ENCODE measurements at regions not wholly inside any gene's neighbourhood (a gene's known extent, or its start where the extent isn't known, plus 50 kb on each side); places are given as distances from the start of the nearest gene placed in this dataset.

DNA sequence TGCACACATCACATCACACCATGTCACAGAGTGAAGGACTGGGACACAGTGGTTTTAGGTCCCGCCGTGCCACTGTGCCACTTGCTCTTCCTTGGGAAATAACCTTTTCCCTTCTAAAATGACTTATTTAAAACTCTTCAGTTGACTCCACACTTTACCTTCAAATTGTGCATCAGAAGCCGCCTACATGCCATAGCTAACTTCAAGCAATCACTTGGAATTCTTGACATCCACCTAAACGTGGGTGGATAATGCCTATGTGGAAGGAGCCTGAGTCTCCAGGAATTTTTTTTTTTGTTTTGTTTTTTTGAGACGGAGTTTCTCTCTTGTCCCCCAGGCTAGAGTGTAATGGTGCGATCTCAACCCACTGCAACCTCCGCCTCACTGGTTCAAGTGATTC, 777.4 kb upstream of the TENM3 start:
- no peaks in the 10 kb centered on the region for H3K4me1 ChIP-seq (ENCODE audit: insufficient read depth, low read length)
- Mint-ChIP-seq H3K9me3 (peaks cover 6 to 20% (median 9%) of the 10 kb centered on the region in 5 donors), H3K4me3 (no peak overlapping the region), H3K27me3 (no peaks in the 10 kb centered on the region), H3K27ac (no peak overlapping the region), H3K36me3 (peaks cover 0 to 2% (median 0%) of the 10 kb centered on the region in 3 donors), H3K4me1 (no peaks in the 10 kb centered on the region)
- CTCF ChIA-PET = no interaction called here
- no peak overlapping the region for H3K27ac ChIP-seq (ENCODE audit: low read depth, low read length)
- POLR2A ChIA-PET = no interaction called here
- DNase-seq = no peak
- no peak overlapping the region for H3K4me3 ChIP-seq (ENCODE audit: low read length)
- H3K27me3 ChIP-seq (ENCODE audit: insufficient read depth, low read length, poor library complexity, severe bottlenecking) = no peaks in the 10 kb centered on the region
- H3K36me3 ChIP-seq (ENCODE audit: insufficient read depth, low read length) = no peaks in the 10 kb centered on the region
- H3K9me3 ChIP-seq (ENCODE audit: low read length) = no peaks in the 10 kb centered on the region

GRCh38 chr4:181468451-181468850, 774.8 kb upstream of the TENM3 start:
- Mint-ChIP-seq H3K36me3 (peaks cover 0 to 2% (median 0%) of the 10 kb centered on the region in 3 donors), H3K27ac (no peak overlapping the region), H3K4me1 (no peaks in the 10 kb centered on the region), H3K4me3 (no peak overlapping the region), H3K27me3 (no peaks in the 10 kb centered on the region), H3K9me3 (peaks cover 2 to 13% (median 9%) of the 10 kb centered on the region in 5 donors)
- no peaks in the 10 kb centered on the region for H3K4me1 ChIP-seq (ENCODE audit: insufficient read depth, low read length)
- no peaks in the 10 kb centered on the region for H3K27me3 ChIP-seq (ENCODE audit: insufficient read depth, low read length, poor library complexity, severe bottlenecking)
- DNase-seq = no peak
- H3K27ac ChIP-seq (ENCODE audit: low read depth, low read length) = no peak overlapping the region
- ChIA-PET POLR2A (no interaction called here), CTCF (no interaction called here)
- no peaks in the 10 kb centered on the region for H3K9me3 ChIP-seq (ENCODE audit: low read length)
- H3K4me3 ChIP-seq (ENCODE audit: low read length) = no peak overlapping the region
- H3K36me3 ChIP-seq (ENCODE audit: insufficient read depth, low read length) = no peaks in the 10 kb centered on the region

- H3K9me3 Mint-ChIP-seq = peaks cover 2 to 13% (median 9%) of the 10 kb centered on the region in 5 donors
- Histone ChIP-seq H3K27me3 (ENCODE audit: insufficient read depth, low read length, poor library complexity, severe bottlenecking) (no peaks in the 10 kb centered on the region), H3K9me3 (ENCODE audit: low read length) (no peaks in the 10 kb centered on the region), H3K27ac (ENCODE audit: low read depth, low read length) (no peak overlapping the region), H3K36me3 (ENCODE audit: insufficient read depth, low read length) (no peaks in the 10 kb centered on the region), H3K4me3 (ENCODE audit: low read length) (no peak overlapping the region), H3K4me1 (ENCODE audit: insufficient read depth, low read length) (no peaks in the 10 kb centered on the region)
- H3K4me1 Mint-ChIP-seq = no peaks in the 10 kb centered on the region
- DNase-seq = no peak
- ChIA-PET CTCF (no interaction called here), POLR2A (no interaction called here)
- no peak overlapping the region for H3K4me3 Mint-ChIP-seq
- no peak overlapping the region for H3K27ac Mint-ChIP-seq
- H3K36me3 Mint-ChIP-seq = no peaks in the 10 kb centered on the region
- H3K27me3 Mint-ChIP-seq = no peaks in the 10 kb centered on the region
These were observed 772.9 kb upstream of the TENM3 start for GRCh38 chr4:181470306-181470705.

- no peaks in the 10 kb centered on the region for H3K36me3 Mint-ChIP-seq
- Histone ChIP-seq H3K4me1 (ENCODE audit: insufficient read depth, low read length) (no peaks in the 10 kb centered on the region), H3K27me3 (ENCODE audit: insufficient read depth, low read length, poor library complexity, severe bottlenecking) (no peaks in the 10 kb centered on the region), H3K36me3 (ENCODE audit: insufficient read depth, low read length) (no peaks in the 10 kb centered on the region), H3K27ac (ENCODE audit: low read depth, low read length) (no peak overlapping the region), H3K4me3 (ENCODE audit: low read length) (no peak overlapping the region), H3K9me3 (ENCODE audit: low read length) (no peaks in the 10 kb centered on the region)
- H3K27ac Mint-ChIP-seq = no peak overlapping the region
- no peaks in the 10 kb centered on the region for H3K27me3 Mint-ChIP-seq
- no peak for DNase-seq
- CTCF ChIA-PET = no interaction called here
- no peaks in the 10 kb centered on the region for H3K4me1 Mint-ChIP-seq
- H3K4me3 Mint-ChIP-seq = no peak overlapping the region
- peaks cover 0 to 10% (median 4%) of the 10 kb centered on the region in 5 donors for H3K9me3 Mint-ChIP-seq
- POLR2A ChIA-PET = no interaction called here
These were observed 767.8 kb upstream of the TENM3 start for GRCh38 chr4:181475359-181475758.

- Mint-ChIP-seq H3K27me3 (no peaks in the 10 kb centered on the region), H3K4me1 (no peaks in the 10 kb centered on the region), H3K36me3 (no peaks in the 10 kb centered on the region), H3K27ac (no peak overlapping the region), H3K9me3 (peaks cover 0 to 9% (median 4%) of the 10 kb centered on the region in 5 donors), H3K4me3 (no peak overlapping the region)
- no peak overlapping the region for H3K27ac ChIP-seq (ENCODE audit: low read depth, low read length)
- H3K9me3 ChIP-seq (ENCODE audit: low read length) = no peaks in the 10 kb centered on the region
- no peaks in the 10 kb centered on the region for H3K4me1 ChIP-seq (ENCODE audit: insufficient read depth, low read length)
- H3K27me3 ChIP-seq (ENCODE audit: insufficient read depth, low read length, poor library complexity, severe bottlenecking) = no peaks in the 10 kb centered on the region
- ChIA-PET CTCF (no interaction called here), POLR2A (no interaction called here)
- no peak for DNase-seq
- no peaks in the 10 kb centered on the region for H3K36me3 ChIP-seq (ENCODE audit: insufficient read depth, low read length)
- no peak overlapping the region for H3K4me3 ChIP-seq (ENCODE audit: low read length)
These were observed 767.3 kb upstream of the TENM3 start for GRCh38 chr4:181475781-181476507.

DNA sequence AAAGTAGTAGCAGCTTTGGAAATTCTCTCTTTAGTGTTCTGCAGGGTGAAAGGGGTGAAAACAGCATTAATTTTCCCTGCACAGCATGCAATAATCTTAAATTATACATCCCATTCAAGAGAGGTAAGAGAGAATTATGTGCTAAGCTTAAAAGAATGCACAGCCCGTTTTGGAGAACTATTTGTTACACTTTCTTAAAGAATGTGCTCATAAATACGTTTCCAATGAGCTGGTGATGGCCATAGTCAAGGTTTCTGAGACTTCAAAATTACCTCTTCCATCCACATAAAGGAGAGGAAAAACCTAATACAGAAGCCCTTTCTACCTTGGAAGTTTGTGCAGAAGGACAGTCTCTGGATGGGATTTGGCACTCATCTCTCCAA, 766.7 kb upstream of the TENM3 start:
- Histone ChIP-seq H3K27me3 (ENCODE audit: insufficient read depth, low read length, poor library complexity, severe bottlenecking) (no peaks in the 10 kb centered on the region), H3K4me3 (ENCODE audit: low read length) (no peak overlapping the region), H3K27ac (ENCODE audit: low read depth, low read length) (no peak overlapping the region), H3K36me3 (ENCODE audit: insufficient read depth, low read length) (no peaks in the 10 kb centered on the region), H3K9me3 (ENCODE audit: low read length) (no peaks in the 10 kb centered on the region), H3K4me1 (ENCODE audit: insufficient read depth, low read length) (no peaks in the 10 kb centered on the region)
- Mint-ChIP-seq H3K27me3 (no peaks in the 10 kb centered on the region), H3K9me3 (peaks cover 0 to 9% (median 4%) of the 10 kb centered on the region in 5 donors), H3K36me3 (no peaks in the 10 kb centered on the region), H3K4me1 (no peaks in the 10 kb centered on the region), H3K4me3 (no peak overlapping the region), H3K27ac (no peak overlapping the region)
- DNase-seq = no peak
- CTCF ChIA-PET = no interaction called here
- POLR2A ChIA-PET = no interaction called here

GRCh38 chr4:181477591-181477990, 765.6 kb upstream of the TENM3 start:
- H3K27me3 Mint-ChIP-seq = no peaks in the 10 kb centered on the region
- CTCF ChIA-PET = no interaction called here
- H3K27ac Mint-ChIP-seq = no peak overlapping the region
- Histone ChIP-seq H3K4me1 (ENCODE audit: insufficient read depth, low read length) (no peaks in the 10 kb centered on the region), H3K27me3 (ENCODE audit: insufficient read depth, low read length, poor library complexity, severe bottlenecking) (no peaks in the 10 kb centered on the region), H3K9me3 (ENCODE audit: low read length) (no peaks in the 10 kb centered on the region), H3K4me3 (ENCODE audit: low read length) (no peak overlapping the region), H3K36me3 (ENCODE audit: insufficient read depth, low read length) (no peaks in the 10 kb centered on the region), H3K27ac (ENCODE audit: low read depth, low read length) (no peak overlapping the region)
- DNase-seq = no peak
- H3K4me3 Mint-ChIP-seq = no peak overlapping the region
- H3K4me1 Mint-ChIP-seq = no peaks in the 10 kb centered on the region
- no peaks in the 10 kb centered on the region for H3K36me3 Mint-ChIP-seq
- H3K9me3 Mint-ChIP-seq = peaks cover 0 to 7% (median 3%) of the 10 kb centered on the region in 5 donors
- POLR2A ChIA-PET = no interaction called here

GRCh38 chr4:181478656-181479055, 764.5 kb upstream of the TENM3 start:
- Histone ChIP-seq H3K4me3 (ENCODE audit: low read length) (no peak overlapping the region), H3K27me3 (ENCODE audit: insufficient read depth, low read length, poor library complexity, severe bottlenecking) (no peaks in the 10 kb centered on the region), H3K9me3 (ENCODE audit: low read length) (no peaks in the 10 kb centered on the region), H3K27ac (ENCODE audit: low read depth, low read length) (no peak overlapping the region), H3K4me1 (ENCODE audit: insufficient read depth, low read length) (no peaks in the 10 kb centered on the region), H3K36me3 (ENCODE audit: insufficient read depth, low read length) (no peaks in the 10 kb centered on the region)
- peaks cover 0 to 7% (median 3%) of the 10 kb centered on the region in 5 donors for H3K9me3 Mint-ChIP-seq
- no peaks in the 10 kb centered on the region for H3K27me3 Mint-ChIP-seq
- ChIA-PET CTCF (no interaction called here), POLR2A (no interaction called here)
- no peak for DNase-seq
- H3K36me3 Mint-ChIP-seq = no peaks in the 10 kb centered on the region
- H3K4me1 Mint-ChIP-seq = no peaks in the 10 kb centered on the region
- H3K27ac Mint-ChIP-seq = no peak overlapping the region
- no peak overlapping the region for H3K4me3 Mint-ChIP-seq

DNA sequence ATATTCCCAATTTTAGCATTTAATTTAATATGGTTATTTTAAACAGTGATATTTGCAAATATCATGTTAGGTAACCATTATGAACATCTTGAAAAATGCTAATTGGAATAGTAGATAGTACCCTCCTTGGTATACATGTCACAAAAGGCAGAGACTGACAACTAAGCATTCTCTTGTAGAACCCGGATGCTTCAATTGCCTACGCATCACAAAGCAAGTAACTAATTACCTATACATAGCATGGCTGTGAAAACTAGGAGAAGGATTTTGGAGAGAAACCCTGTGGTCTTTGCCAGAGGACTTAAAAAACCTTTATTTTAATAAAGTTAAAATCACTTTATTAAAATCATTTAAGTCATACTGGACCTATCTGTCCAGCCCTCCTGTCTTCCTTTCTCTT, 764.1 kb upstream of the TENM3 start:
- POLR2A ChIA-PET = no interaction called here
- H3K9me3 Mint-ChIP-seq = peaks cover 0 to 7% (median 2%) of the 10 kb centered on the region in 5 donors
- Histone ChIP-seq H3K4me1 (ENCODE audit: insufficient read depth, low read length) (no peaks in the 10 kb centered on the region), H3K27ac (ENCODE audit: low read depth, low read length) (no peak overlapping the region), H3K27me3 (ENCODE audit: insufficient read depth, low read length, poor library complexity, severe bottlenecking) (no peaks in the 10 kb centered on the region), H3K4me3 (ENCODE audit: low read length) (no peak overlapping the region), H3K36me3 (ENCODE audit: insufficient read depth, low read length) (no peaks in the 10 kb centered on the region), H3K9me3 (ENCODE audit: low read length) (no peaks in the 10 kb centered on the region)
- no peak overlapping the region for H3K4me3 Mint-ChIP-seq
- H3K4me1 Mint-ChIP-seq = no peaks in the 10 kb centered on the region
- H3K36me3 Mint-ChIP-seq = no peaks in the 10 kb centered on the region
- DNase-seq = no peak
- CTCF ChIA-PET = no interaction called here
- no peaks in the 10 kb centered on the region for H3K27me3 Mint-ChIP-seq
- H3K27ac Mint-ChIP-seq = no peak overlapping the region
